Spleen (tissue), 7 donors: ENCODE measurements at regions not wholly inside any gene's neighbourhood (a gene's known extent, or its start where the extent isn't known, plus 50 kb on each side); places are given as distances from the start of the nearest gene placed in this dataset.

ENCODE experiments used
- CTCF ChIP-seq, 11 experiments: fragments of 200-600 bp in 7 of 11; fragments of 450-650 bp in 4 of 11; sonication (generic) in 4 of 11; IDR thresholded peaks in 8 of 11; conservative IDR thresholded peaks in 3 of 11; 1 replicate in 7 of 11; 2 replicates in 4 of 11; pipeline versions ENCODE4 v1.4.0 to v1.8.0; 2016 to 2021; ENCODE audit warnings: antibody characterized with exemption in 11 of 11, inconsistent platforms in 4 of 11, mild to moderate bottlenecking in 1 of 11
- POLR2A ChIP-seq, 3 donors: fragments of 450-650 bp; IDR thresholded peaks; one replicate each; pipeline ENCODE4 v1.5.1; 2017; ENCODE audit warnings: antibody characterized with exemption in 3 of 3, mild to moderate bottlenecking in 1 of 3
- POLR2AphosphoS5 ChIP-seq, 3 donors: sonication (generic); formaldehyde crosslinking; IDR thresholded peaks; one replicate each; pipeline ENCODE4 v1.5.1; 2017; ENCODE audit warnings: antibody characterized with exemption in 3 of 3
- donor health status: DM: no; HTN: no; CAD: no; lungs with moderate emphysema.
- donor health status: DM: no; HTN: no; CAD: no.
- donor health status: DM: no; HTN: no; CAD: no.

- TF ChIP-seq CTCF (IDR thresholded peaks at IDR 0.05 in 8 of 11, conservative IDR thresholded peaks at IDR 0.05 in 3 of 11) (no peak), POLR2AphosphoS5 (IDR thresholded peaks at IDR 0.05) (no peak), POLR2A (IDR thresholded peaks at IDR 0.05) (no peak)
These were observed 95.2 kb upstream of the PLCL2 start for GRCh38 chr3:16789344-16790120.
